NCI-H128 (cell line): ENCODE measurements at regions not wholly inside any gene's neighbourhood (a gene's known extent, or its start where the extent isn't known, plus 50 kb on each side); places are given as distances from the start of the nearest gene placed in this dataset.
"Not testable (repeated sequence)": the region's sequence is repeated elsewhere in the genome, so short reads cannot be mapped to it uniquely, and the experiment has no call there.

Experiments used
- DNase-seq: peaks from one replicate; lab custom pipeline; 2025; ENCODE audit not compliant: unreplicated experiment; lab: John Stamatoyannopoulos, UW

DNA sequence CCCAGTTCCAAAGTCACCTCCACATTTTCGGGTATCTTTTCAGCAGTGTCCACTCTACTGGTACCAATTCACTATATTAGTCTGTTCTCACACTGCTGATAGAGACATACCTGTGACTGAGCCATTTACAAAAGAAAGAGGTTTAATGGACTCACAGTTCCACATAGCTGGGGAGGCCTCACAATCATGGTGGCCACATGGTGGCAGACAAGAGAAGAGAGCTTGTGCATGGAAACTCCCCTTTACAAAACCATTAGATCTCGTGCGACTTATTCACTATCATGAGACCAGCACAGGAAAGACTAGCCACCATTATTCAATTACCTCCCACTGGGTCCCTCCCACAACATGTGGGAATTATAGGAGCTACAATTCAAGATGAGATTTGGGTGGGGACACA lies 335.7 kb upstream of the SLC7A11 start:
- DNase-seq, result not testable (repeated sequence)

DNA sequence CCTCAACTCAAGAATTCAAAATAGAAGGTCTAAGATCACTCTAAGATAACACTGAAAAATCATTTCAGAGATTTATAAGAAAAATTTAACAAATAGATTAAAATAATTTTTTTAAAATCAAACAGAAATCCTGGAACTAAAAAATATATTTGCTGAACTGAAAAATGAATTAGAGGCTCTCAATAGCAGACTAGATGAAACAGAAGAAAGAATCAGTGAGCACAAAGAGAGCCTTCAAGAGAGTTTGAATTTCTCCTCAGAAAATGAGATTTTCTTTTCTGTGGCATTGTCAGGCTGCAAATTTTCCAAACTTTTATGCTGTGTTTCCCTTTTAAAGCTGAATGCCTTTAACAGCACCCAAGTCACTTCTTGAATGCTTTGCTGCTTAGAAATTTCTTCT lies 335.0 kb upstream of the SLC7A11 start:
- DNase-seq, result no peak

- no peak for DNase-seq
These were observed 334.5 kb upstream of the SLC7A11 start for GRCh38 chr4:138576684-138577083.

GRCh38 chr4:138573246-138573645 lies 331.1 kb upstream of the SLC7A11 start:
- no peak for DNase-seq

- DNase-seq, result no peak
These were observed 329.9 kb upstream of the SLC7A11 start for GRCh38 chr4:138572007-138572406.

- DNase-seq, result no peak
These were observed 325.5 kb upstream of the SLC7A11 start for GRCh38 chr4:138567696-138568095.

DNA sequence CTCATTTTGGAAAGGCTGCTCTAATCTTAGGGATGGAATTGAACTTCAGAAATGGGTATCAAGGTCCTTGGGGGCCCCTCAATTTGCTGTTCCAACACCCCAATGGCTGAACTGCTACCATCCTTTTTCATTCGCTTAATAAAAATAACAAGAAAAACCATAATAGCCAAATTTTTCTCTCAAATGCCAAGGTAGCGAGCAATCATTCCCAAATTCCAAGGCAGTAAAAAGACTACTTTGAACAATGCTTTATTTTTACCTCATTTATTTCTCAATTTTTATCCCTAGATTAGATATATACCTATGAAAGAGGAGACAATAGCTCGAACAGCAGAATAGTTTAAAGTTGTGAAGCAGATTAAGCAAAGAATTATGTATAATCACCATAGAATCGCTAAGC lies 323.4 kb upstream of the SLC7A11 start:
- DNase-seq, result no peak

DNA sequence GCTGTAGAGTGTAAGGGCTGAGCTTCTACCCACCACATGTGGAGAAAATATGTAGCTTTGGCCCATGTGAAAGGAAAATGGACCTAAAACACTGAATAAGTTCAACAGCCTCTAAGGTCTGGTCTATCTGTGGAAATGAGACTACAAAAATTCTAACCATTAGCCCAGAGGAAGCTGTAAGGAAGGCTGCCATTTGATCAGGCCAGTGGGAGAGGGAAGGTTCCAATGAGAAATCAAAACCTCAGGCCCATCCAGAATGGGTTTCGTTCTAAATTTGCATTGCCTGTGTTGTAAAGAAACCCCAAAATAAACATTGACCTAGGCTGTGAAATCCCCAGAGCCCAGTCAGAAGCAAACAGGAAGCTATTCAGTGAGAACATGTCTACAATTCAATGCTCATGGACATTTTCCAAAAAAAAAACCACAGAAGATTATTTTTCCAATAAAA lies 320.4 kb upstream of the SLC7A11 start:
- DNase-seq, result no peak

- no peak for DNase-seq
These were observed 319.8 kb upstream of the SLC7A11 start for GRCh38 chr4:138561906-138562305.

- DNase-seq, result no peak
These were observed 319.2 kb upstream of the SLC7A11 start for GRCh38 chr4:138561276-138561880.

DNA sequence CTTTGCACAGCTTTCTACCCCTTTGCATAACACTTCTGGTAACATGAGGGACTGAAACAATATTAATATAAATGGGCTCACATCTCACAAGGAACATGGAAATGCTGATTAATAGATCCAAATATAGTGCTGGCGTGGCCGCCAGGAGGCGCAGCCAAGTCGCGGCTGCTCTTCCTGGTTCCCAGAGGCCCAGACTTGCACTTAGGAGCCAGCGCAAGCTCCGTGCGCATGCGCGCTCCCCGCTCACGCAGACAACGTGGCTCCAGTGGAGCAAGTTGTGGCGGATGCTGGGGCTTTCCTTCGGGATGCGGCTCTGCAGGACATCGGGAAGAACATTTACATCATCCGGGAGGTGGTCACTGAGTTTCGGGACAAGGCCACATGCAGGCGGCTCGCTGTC lies 318.3 kb upstream of the SLC7A11 start:
- DNase-seq, result no peak

DNA sequence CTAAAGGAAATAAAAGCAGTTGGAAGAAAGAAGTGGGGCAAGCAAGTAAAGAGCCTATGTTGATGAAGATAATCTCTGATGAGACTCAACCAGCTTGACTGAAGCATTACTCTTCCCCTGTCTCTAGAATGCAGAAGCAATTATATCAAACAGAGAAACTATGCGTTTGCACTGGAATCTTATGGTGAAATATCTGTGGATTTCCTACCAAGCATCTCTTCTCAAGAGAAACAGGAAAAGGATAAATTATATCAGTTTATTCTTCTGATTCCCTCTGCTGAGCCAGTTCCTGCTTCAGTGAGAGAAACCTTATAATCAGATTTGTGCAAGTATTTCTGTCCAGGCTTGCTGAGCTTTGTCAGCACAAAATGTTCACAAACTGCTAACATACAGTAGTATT lies 316.7 kb upstream of the SLC7A11 start:
- no peak for DNase-seq

DNA sequence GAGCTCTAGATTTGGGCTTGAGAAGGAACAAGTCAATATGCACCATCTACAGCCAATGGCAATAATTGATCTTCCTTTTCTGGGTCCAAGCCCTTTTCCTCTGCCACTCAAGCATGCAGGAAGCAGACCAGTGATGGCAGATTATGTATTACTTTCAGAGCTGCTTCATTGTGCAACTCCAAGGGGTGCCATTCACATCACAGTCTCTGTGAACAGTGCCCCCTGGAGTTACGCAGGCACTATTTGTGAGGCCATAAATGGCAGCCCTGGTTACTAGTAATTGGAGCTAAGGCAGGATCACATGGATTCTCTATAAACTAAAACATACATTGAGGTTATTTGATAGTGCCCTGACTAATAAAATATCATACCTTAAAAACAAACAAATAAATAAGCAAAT lies 313.4 kb upstream of the SLC7A11 start:
- no peak for DNase-seq

- DNase-seq, result no peak
These were observed 313.0 kb upstream of the SLC7A11 start for GRCh38 chr4:138555108-138555507.

GRCh38 chr4:138553001-138553845 lies 311.1 kb upstream of the SLC7A11 start:
- DNase-seq, result no peak

- DNase-seq, result no peak
These were observed 300.1 kb upstream of the SLC7A11 start for GRCh38 chr4:138542191-138542776.

DNA sequence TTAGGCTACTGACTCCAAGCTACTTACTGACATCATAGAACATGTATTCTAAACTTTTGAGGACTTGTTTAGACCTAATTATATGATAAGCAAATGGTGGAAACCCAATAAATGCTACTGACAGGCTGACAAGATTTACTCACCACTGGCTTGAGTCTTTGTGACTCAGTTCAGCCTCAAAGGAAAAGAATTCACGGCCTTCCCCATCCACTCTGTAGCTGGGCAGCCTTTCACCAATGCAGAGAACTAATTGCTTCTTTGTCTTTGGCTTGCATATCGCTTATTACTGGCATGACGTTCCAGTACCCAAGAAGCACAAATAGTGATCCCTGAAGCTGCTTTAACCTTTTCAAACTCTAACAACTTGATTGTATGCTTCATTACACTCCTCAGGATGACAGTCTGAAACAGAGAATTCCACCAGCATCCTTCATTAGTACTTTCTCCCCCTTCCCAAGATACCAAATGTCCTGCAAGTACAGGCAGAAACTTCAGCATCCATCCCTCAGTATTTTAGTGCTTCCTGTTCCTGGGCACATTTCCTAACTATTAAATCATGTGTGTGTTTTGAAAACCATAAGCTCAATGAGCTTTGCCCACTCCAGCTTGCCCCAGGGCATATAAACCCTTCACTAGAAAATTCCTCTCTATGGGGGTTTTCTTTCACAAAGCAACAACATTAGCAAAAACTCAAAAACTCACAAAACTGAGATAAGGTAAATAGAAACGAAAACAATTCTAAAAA lies 298.1 kb upstream of the SLC7A11 start:
- no peak for DNase-seq

GRCh38 chr4:138538743-138539142 lies 296.6 kb upstream of the SLC7A11 start:
- DNase-seq, result no peak

DNA sequence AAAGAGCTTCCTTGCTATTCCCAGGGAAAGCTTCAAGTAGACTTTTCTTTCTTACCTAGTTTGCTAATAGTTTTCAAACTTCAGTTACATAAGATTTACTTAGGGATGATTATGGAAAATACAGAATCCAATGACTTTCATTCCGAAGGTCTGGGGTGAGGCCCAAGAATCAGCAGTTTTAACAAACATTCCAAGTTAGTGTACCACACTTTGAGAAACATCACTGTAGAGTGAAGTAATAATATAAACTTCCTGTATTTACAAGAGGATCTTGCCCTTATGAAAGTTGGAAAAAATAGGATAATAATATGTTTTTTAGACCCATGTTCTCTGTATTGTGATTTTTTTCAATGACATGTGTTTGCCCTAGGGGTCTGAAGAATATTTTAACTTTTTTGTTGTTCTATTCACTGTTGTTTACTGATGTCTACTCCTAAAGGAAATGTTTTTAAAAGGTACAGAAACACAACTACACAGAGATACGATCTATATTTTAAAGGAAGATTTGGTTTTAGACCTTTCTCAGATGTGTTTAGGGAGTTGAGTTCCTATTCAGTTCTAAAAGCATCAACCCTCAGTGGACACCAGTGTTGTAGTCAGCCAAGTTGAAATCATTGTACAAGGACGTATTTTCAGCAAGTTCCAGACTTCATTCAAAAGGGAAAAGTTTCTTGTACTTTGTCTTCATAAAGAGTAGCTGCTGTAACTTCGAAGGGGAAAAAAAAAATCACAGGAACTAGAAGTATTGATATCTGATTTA lies 295.8 kb upstream of the SLC7A11 start:
- no peak for DNase-seq

GRCh38 chr4:138535316-138535715 lies 293.2 kb upstream of the SLC7A11 start:
- no peak for DNase-seq

GRCh38 chr4:138522366-138522765 lies 280.2 kb upstream of the SLC7A11 start:
- DNase-seq, result no peak
